ENCODE measurements at regions not wholly inside any gene's neighbourhood (a gene's known extent, or its start where the extent isn't known, plus 50 kb on each side); places are given as distances from the start of the nearest gene placed in this dataset.

DNA sequence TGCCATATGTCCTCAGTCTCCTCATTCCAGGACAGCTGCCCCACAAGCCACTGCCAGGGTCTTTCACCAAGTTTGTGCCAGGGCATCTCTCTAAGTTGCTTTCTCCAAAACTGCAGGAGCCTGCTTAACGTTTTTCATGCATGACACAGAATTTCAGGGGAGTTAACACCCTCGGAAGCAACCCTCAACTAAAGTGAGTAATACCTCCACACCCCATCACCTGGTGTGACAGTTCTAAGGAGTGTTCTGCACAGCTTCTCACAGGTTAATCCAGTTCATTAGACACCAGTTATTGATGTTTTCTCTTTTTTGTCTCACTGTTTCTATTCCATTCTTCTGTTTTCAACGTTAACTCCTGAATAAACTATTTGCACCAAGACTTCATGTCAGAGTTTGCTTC, 115.0 kb downstream of the BACH1 start:
- no peak overlapping the region for H3K4me2 ChIP-seq
- no peaks in the 10 kb centered on the region for H4K20me1 ChIP-seq (replicated peaks; ENCODE audit: insufficient read depth)
- H3K4me3 ChIP-seq: no peak overlapping the region
- no peaks in the 10 kb centered on the region for H3K36me3 ChIP-seq (ENCODE audit: insufficient read depth)
- H3K4me1 Mint-ChIP-seq: peaks cover 10% of the 10 kb centered on the region
- H3K27me3 Mint-ChIP-seq (ENCODE audit: insufficient read depth, low read depth, poor library complexity): peaks cover 2% of the 10 kb centered on the region
- DNase-seq (ENCODE audit: low spot score) (no peak), ATAC-seq (no peak)
- no peak overlapping the region for H3K4me3 Mint-ChIP-seq
- no peaks in the 10 kb centered on the region for H3K9me3 Mint-ChIP-seq
- H3K27me3 ChIP-seq (ENCODE audit: insufficient read depth): no peaks in the 10 kb centered on the region
- no peaks in the 10 kb centered on the region for H3K36me3 Mint-ChIP-seq (ENCODE audit: low read depth)
- H3K9me2 ChIP-seq (ENCODE audit: insufficient read depth): 0 out of 2 replicates have a peak, but pooled peaks cover 8% of the 10 kb centered on the region
- H3K79me2 ChIP-seq (replicated peaks; ENCODE audit: insufficient read depth): no peaks in the 10 kb centered on the region
- no peak overlapping the region for H3K27ac Mint-ChIP-seq
- no peaks in the 10 kb centered on the region for H3F3A ChIP-seq (replicated peaks; ENCODE audit: low read depth)
- TF ChIP-seq EZH2 (IDR thresholded peaks at IDR 0.05; ENCODE audit: low read depth, unreplicated experiment): no peak
- TF ChIP-seq ETS1 (IDR thresholded peaks at IDR 0.05): no peak
- TF ChIP-seq EZH2phosphoT487 (IDR thresholded peaks at IDR 0.05; ENCODE audit: unreplicated experiment): no peak
- no peak for TF ChIP-seq JUNB (IDR thresholded peaks at IDR 0.05; ENCODE audit: unreplicated experiment)
- no peak for TF ChIP-seq ZNF114 (CRISPR knock-in tag; IDR thresholded peaks at IDR 0.05)
- TF ChIP-seq ZNF462 (CRISPR knock-in tag; IDR thresholded peaks at IDR 0.05): no peak
- no peaks in the 10 kb centered on the region; the same call in 1 of the 2 replicates for H3K4me1 ChIP-seq (ENCODE audit: insufficient read depth)
- no peak overlapping the region for H3K27ac ChIP-seq (ENCODE audit: low read depth)
- no peak overlapping the region for H2AFZ ChIP-seq
